NCI-H69 (cell line): ENCODE measurements at regions not wholly inside any gene's neighbourhood (a gene's known extent, or its start where the extent isn't known, plus 50 kb on each side); places are given as distances from the start of the nearest gene placed in this dataset.

Experiments used
- DNase-seq: peaks from one replicate; lab custom pipeline; 2025; lab: John Stamatoyannopoulos, UW

DNA sequence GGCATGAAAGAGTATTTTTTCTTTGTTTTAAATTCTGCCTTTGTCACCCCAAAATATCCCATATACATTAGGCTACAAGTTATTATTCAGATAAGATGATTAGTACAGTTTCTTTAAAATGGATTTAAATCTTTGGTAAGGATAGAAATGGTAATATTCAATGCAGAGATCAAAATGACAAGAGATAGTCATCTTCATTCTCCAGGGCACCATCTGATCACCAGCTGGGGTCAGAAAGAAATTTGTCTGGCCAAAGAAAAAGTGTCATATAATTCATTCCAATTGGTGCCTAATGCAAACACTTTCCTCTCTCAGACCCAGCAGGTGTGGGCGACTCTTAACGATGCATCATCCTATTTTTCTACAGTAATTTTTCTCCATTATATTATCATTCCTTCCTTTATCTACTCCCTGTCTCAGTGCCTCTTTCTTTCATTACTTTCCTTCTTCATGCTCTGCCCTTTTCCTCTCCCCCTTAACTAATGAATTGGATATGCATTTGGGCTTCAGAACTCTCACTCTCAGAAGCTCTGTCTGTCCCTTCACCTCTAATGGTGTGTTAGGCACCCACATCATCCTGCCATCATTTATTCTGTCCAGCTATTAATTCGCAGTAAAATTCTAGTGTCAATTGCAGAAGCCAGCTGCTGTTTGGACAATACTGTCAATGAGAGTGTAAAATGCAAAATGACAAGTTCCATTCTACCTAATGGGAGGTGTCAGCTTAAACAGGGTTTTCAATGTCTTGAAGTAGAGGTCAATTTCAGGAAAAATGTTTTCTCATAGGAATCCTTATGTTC lies 570.5 kb downstream of the TDRD15 start:
- DNase-seq: peak; percentile 2

DNA sequence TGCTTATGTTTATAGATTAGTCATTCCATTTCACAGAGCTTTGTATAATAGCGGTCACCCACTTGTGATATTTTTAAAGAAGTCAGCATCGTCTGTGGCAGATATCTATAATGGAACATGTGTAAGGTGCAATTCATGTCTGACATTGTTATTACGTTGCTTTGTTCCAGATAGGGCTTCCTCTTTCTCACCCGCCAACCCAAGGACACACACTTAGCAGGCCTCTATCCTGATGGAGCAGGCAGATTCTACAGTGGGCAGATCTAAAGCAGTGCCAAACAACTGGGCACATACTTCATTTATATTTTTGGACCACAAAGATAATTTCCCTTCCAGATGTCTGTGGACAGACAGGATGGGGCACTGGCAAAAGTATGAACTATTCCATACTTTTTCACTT lies 573.1 kb downstream of the TDRD15 start:
- DNase-seq: no peak

DNA sequence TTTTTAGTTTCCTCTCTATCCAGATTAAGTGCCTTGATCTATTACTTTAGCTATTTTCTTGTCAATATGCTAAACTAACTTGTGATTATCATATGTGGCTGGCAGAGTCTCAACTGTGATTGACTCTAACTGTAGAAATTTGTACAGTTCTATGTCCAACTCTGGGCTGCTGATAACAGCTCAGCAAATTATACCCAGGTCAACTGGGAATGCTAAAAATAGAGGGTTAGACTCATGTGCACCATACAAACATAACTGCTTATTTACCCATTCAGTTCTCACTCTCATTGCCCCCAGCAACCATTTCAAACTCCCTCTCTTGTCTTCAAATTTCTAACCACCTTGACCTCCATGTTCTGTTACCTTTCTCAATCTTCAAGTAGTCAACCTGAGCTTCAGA lies 576.9 kb downstream of the TDRD15 start:
- no peak for DNase-seq

DNA sequence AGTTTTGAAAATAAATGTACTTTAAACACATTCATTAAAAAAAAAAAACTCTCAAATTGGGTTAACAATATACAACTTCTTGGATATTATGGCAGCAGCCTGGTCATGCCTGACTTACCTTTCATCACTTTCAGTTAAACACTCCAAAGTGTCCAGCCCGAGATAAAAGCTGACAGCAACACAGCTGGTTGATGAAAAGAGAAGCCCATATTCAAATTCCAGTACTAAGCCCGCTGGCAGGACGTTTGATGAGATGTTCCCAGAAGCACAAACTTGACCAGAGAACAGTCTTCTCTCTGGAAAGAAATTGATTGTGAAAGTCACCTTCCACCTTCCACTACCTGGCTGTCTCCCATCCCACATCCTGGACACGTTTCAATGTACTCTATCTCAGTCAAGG lies 586.3 kb downstream of the TDRD15 start:
- DNase-seq: no peak

DNA sequence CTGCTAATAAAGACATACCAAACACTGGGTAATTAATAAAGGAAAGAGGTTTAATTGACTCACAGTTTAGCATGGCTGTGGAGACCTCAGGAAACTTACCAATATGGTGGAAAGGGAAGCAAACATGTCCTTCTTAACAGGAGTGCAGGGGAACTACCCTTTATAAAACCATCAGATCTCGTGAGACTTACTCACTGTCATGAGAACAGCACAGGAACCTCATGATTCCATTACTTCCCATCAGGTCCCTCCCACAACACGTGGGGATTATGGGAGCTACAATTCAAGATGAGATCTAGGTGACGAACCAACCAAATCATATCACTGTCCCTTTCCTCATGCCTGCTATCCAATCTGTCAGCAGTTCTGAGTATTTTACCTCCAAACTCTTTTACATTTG lies 586.7 kb downstream of the TDRD15 start:
- no peak for DNase-seq

DNA sequence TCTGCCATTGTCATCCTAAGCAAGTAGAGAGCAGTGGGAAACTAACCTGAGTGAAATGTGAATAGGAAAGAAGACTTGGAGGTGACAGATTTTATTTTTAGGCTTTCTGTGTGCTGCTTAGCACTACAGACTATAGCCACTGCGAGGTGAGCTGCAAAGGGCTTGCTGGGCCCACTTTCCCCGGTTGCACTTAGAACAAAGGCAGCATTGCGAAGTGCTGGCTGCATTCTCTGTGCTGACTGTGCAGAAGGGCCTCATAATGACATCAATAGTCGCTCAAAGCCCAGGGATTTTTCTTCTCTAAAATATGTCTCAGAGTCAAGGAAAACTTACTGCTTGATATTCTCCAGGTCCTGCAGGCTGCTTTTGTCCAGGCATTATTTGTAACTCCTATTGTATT lies 592.1 kb downstream of the TDRD15 start:
- DNase-seq: no peak

DNA sequence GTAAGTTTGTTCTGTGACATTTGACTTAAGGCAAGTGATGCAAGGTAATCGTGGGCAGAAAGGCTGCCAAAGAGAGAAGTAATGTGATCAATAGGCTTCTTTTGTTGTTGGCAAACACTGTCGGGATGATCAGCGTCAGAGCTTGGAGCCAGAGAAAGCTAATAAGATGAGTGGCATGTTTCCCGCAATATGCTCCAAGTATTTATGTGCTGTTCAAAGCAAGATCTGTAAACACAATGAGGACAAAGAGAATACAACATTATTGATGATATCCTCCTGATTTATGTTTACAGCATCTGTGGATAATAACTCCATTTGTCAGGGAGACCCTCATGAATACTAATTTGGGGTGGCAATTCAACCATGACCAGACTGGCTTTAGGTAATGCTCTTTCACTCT lies 603.3 kb downstream of the TDRD15 start:
- DNase-seq: peak; percentile 0

DNA sequence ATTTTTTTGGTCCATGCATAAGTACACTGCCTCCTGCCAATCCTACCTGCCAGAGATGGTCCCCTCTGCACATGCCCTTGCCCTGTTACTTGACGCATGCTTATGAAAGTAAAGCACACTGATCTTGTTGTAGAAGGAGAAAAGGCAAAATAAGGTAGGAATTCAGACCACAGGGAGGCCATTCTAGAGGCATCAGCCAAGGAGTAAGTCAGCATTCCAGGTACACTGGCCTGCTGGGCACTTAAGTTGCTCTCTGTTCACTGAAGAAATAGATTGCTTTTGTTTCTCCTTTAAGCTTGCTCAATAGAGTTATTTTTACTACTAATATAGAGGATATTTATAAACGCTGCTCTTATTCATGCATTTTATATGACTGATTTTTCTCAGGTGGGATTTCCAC lies 604.4 kb downstream of the TDRD15 start:
- DNase-seq: no peak

DNA sequence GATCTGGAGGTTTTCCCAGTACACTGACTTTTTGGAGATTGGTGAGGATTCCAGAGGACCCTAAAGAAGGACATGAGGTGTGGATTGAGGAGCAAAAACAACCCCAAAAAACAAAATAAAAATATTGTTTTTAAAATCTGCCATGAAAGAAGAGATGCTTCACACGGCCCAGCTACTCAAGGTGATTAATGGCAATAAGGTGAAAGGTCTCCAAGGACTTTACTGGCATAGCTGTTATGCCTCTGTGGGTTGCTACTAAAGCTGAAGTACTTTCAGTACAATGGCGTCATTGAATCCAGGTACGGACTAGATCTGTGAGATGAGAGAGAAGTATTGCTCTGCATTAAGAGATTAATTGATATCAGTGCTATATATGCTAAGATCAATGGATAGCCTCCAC lies 606.4 kb downstream of the TDRD15 start:
- no peak for DNase-seq

DNA sequence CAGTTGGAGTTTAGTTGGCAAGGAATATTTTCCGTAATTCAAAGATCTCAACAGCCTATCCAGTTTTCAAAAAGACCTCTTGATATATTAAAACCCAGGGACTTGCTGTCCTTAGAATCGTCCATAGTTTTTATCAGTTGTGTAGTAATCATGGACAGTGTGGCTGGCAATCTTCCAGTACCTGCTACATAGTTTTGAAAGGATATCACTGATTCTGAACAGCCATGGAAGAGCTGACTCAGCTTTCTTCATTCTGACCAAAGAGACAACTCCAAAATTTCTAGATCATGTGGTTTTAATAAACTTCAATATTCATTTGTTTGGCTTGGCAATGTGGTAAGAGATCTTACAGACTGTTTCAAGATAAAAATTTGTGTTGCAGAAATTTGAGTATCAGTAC lies 616.7 kb downstream of the TDRD15 start:
- DNase-seq: no peak

DNA sequence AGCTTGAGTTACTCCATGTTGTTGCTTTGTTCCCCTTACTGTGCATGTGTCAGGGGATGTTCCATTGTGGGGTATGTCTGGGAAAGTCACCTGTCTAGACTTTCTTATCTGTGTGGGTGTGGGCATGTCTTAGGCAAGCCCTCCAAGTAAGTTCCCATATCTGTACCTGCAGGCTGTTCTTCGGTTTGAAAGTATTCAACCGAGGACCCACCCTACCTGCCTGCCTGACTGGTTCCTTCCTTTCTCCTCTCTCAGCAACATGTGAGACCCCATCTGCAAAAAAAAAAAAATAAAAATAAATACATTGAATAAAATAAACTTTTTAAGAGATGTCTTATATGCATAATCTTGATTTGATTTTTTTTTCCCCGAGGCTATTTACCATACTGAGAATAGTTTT lies 622.7 kb downstream of the TDRD15 start:
- no peak for DNase-seq

DNA sequence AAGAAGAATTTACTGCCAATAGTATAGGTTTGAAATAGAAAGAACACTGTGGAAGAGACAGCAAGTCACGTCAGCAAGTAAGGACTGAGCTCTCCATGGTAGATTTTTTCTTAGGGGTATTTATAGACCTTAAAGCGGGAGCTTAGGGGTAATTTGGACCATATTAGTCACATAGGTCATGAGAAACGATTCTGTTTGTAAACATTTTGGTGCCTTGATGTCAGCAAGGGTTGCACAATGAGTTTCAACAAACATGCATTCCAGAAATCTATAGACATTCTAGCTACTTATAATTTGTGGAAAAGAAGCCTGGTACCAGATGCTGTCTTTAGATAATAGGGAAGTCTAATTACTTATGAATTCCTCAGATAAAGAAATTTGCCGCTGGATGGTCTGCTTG lies 624.7 kb downstream of the TDRD15 start:
- no peak for DNase-seq

DNA sequence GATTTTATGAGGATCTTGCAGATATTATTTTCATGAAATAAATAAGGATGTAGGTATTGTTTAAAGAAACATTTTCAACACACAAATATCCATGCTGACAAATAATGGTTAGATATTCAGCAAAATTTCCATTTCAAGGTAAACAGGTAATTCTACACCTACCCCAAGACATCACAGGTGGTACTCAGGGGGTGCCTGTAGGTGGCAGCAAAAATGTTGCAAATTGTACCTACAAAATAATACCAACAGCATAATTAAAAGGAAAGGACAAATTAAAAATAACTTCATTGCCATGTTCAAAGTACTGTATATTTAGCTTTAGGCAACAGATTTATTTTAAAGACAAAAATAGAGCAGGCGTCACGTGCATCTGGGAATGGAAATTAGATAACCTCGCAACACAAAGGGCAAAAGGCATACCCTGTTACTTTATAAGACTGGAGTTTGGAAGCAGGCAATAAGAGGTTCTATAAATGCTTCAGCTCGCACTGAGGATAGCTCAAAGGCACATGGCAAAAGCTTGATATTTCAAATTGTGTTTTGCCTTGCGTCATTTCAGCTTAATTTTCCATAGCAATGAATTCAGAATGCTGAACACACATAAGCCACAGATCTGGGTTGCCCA lies 630.5 kb downstream of the TDRD15 start:
- no peak for DNase-seq

DNA sequence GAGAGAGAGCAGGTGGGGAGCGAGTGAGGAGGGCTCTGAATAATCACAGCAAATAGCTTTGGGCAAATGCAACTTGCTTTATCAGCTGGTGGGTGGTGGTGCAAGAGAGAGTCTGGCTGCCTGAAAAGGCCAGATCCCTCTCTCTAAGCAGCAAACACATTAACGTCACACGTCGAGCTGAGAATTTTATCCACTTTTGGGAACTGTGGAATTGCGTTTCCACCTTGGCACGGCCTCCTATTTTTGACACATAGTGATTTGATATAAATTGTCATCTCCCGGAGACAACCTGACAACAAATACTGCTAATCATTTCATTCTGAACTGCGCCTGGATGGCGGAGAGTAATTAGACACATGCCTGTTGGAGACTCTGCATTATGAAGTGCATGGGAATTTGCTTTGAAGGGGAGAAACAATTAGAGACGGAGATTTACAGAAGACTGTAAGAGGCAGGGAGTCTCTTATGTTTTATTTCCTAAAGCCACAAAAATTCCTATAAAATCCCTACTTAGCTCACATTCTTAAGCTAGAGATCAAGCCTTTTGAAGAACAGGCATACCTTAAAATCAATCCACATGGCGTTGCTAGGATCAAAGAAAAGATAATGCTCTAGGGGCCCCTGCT lies 634.1 kb downstream of the TDRD15 start:
- DNase-seq: no peak

DNA sequence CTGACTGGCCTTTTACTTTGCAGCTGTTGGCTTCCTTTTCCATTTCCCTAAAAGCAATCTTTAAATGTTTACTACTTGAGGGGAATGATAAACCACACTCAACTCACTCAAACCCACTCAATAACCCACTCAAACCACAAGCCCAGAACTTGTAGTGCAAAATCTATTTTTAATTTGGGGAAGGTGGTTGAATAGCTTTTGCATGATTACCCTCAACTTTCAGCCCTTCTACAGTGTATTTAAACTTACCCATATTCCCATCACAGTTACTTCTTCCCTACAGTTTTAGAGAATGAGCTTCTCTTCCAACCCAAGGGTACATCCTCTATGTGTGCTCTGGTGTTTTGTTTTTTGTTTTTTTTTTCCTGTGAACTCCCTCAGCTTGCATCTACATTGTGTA lies 636.1 kb downstream of the TDRD15 start:
- no peak for DNase-seq

DNA sequence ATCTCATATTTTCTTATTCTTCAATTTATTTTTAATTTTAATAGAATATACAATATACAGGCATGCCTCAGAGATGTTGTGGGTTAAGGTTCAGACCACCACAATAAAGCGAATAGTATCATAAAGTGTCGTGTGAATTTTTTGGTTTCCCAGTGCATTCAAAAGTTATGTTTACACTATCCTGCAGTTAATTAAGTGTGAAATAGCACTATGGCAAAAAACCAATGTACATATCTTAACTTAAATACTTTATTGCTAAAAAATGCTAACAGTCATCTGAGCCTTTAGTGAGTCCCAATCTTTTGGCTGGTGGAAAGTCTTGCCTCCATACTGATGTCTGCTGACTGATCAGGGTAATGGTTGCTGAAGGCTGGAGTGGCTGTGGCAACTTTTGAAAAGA lies 637.6 kb downstream of the TDRD15 start:
- no peak for DNase-seq

DNA sequence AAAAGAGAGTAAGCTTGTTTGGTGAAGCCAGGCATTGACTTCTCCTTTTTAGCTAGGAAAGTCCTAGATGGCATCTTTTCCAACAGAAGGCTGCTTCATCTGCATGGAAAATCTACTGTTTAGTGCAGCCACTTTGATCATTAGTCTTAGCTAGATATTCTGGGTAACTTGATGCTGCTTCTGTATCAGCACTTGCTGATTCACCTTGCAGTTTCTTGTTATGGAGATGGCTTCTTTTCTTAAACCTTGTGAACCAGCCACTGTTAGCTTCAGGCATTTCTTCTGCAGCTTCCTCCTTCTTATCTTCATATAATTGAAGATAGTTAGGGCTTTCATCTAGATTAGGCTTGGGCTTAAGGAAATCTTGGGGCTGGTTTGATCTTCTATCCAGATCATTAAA lies 639.7 kb downstream of the TDRD15 start:
- DNase-seq: no peak

DNA sequence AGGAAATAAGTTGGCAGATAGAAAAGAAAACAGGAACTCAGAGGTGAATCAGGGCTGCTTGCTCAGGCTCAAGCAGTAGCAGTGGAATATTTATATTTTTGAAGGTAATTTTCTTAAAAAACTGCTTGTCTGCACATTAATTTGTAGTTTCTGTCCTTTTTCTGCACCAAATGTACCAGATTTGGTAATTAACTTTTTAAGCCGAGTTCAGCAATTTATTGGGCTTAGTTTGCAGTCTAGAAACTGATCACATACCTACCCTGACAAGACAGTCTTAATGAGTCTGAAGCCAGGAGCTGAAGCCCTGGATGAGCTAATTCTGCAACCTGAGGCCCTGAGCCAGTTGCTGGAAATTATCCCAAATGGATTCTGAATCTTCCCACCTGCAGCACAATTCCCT lies 647.0 kb downstream of the TDRD15 start:
- DNase-seq: no peak

DNA sequence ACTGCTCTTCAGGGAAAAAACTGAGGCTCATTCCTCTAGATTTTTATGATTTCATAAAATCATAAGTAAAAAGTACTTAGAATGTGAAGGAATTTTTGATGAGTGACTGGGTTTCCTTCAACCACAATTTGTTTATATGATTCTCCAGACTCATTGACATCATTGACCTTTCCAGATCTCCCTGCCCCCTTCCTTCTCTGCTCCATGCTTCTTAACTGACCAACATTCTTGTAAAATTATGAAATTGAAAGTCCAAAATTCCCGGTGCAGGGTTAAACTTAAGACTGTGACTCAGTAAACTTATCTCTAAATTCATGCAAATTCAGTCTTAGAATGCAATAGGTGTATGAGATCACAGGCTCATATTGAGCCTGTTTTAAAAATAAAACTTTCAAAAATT lies 648.9 kb downstream of the TDRD15 start:
- DNase-seq: no peak

DNA sequence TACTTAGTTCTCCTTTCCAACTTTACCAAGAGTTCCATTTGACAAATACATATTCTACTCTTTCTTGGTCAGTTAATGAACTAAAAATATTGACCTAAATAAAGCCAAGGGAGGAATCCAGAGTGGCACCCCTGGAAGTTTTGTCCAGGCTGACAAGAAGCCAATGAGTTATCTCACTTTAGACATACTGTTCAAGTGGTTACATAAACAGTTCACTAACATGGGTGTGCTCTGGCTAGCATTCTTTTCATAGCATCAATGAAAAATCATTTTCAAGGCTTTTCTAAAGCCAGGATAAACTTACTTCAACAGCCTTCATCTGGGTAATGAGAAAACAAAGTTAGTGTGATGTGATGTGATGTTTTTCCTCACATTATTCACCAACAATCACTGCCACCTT lies 649.4 kb downstream of the TDRD15 start:
- no peak for DNase-seq

DNA sequence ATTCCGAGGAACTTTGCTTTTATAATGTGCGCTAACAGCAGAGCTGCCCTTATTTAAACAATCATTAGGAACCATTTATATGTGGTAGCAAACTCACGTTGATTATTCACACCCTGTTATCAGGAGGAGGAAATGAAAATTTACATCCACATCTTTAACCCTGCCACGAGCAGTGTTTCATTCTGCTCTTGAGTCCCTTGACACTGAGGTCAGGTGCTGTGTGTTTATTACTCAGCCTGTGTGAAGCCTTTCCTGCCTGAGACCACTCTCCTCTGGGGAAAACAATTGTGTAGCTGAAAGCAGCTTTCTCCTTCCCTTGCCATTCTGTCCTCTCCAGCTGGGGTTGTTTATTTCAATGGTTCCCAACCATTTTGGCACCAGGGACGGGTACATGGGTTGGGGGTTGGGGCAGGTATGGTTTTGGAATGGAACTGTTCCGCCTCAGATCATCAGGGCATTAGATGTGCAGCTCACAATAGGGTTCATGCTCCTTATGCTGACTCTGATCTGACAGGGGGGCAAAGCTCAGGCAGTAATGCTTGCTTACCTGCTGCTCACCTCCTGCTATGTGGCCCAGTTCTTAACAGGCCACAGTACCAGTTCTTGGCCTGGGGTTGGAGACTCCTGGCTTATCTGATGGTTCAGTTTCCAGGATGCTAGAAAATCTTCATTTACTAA lies 651.1 kb downstream of the TDRD15 start:
- DNase-seq: peak; percentile 1

DNA sequence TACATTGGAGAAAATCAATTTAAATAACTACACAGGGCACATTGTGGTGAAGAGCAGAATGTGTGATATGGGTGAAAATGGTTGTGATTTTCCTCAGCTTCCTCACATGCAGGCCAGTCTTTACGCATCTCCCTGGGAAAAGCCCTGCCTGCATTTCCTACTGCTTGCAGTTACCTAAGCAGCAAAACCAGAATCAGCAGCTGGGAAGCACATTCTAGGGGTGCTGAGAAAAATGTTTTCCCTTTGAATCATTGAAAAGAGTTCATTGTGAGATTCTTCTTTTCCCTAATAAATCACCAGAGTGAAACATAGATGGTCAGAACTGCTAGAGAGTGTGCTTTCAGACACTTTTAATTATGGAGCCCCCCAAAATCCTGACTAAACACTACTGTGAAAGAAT lies 656.0 kb downstream of the TDRD15 start:
- DNase-seq: no peak

DNA sequence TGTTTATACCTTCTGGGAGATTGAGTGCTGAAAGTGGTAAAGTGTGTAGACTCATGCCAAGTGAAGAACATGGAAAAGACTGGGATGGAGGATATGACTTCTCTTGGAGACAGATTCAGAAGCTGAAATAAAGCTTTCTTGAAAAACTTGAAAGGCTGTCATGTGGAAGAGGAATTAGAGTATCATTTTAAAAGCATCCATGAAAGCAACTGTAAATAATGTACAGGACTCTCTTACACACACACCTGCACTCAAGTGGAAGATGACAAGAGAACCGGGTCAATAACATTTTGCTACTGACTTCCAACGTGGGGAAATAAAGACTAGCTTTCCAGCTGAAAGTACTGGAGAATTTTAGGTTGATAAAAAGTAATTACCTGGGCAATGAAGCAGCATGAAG lies 658.2 kb downstream of the TDRD15 start:
- no peak for DNase-seq
